Keratinocyte (primary cell): ENCODE measurements at regions not wholly inside any gene's neighbourhood (a gene's known extent, or its start where the extent isn't known, plus 50 kb on each side); places are given as distances from the start of the nearest gene placed in this dataset.

Source experiments
- DNase-seq: peaks from one replicate; pipeline ENCODE4 v3.0.0-alpha.2; 2011; ENCODE audit warnings: low read depth, missing footprints, low spot score
- FAIRE-seq: peaks from 2 replicates; lab custom pipeline; 2011; peaks lifted over from hg19 to GRCh38; lab: Jason Lieb, UNC
- H2AFZ ChIP-seq: 2 replicates; pipeline ENCODE4 v1.6.0; 2012; ENCODE audit warnings: low read length, control low read depth, inconsistent platforms; ENCODE audit not compliant: control insufficient read depth
- H3K27ac ChIP-seq: 2 replicates; pipeline ENCODE4 v1.5.1; 2011; ENCODE audit warnings: low read length; ENCODE audit not compliant: control insufficient read depth, insufficient read depth
- H3K27me3 ChIP-seq: 3 replicates; pipeline ENCODE4 v1.6.0; 2011; ENCODE audit warnings: low read length; ENCODE audit not compliant: control insufficient read depth, insufficient read depth; ENCODE audit errors: extremely low read depth
- H3K36me3 ChIP-seq, 2 experiments: 2 replicates in 1 of 2; 3 replicates in 1 of 2; pipeline ENCODE4 v1.5.1; 2011; ENCODE audit warnings: low read length in 2 of 2, mild to moderate bottlenecking in 1 of 2; ENCODE audit not compliant: control insufficient read depth in 2 of 2, insufficient read depth in 2 of 2; ENCODE audit errors: extremely low read depth in 1 of 2
- H3K4me1 ChIP-seq: 3 replicates; pipeline ENCODE4 v1.5.1; 2011; ENCODE audit warnings: low read length; ENCODE audit not compliant: control insufficient read depth, insufficient read depth; ENCODE audit errors: extremely low read depth
- H3K4me2 ChIP-seq: 3 replicates; pipeline ENCODE4 v1.6.0; 2011; ENCODE audit warnings: low read depth, low read length; ENCODE audit not compliant: control insufficient read depth, insufficient read depth; ENCODE audit errors: extremely low read depth
- H3K4me3 ChIP-seq, 3 experiments: fragments of 200-600 bp in 1 of 3; sonication (generic) in 1 of 3; 2 replicates in 2 of 3; 3 replicates in 1 of 3; pipeline ENCODE4 v1.5.1; 2011 to 2016; ENCODE audit warnings: low read length in 3 of 3, mild to moderate bottlenecking in 3 of 3, control low read depth in 2 of 3, inconsistent platforms in 1 of 3, low read depth in 1 of 3, mixed read lengths in 1 of 3, mixed run types in 1 of 3, moderate library complexity in 1 of 3; ENCODE audit not compliant: control insufficient read depth in 2 of 3, insufficient read depth in 2 of 3; ENCODE audit errors: extremely low read depth in 1 of 3
- H3K79me2 ChIP-seq: 2 replicates; pipeline ENCODE4 v1.6.0; 2012; ENCODE audit warnings: low read length; ENCODE audit not compliant: control insufficient read depth, insufficient read depth
- H3K9ac ChIP-seq: 3 replicates; pipeline ENCODE4 v1.6.0; 2011; ENCODE audit warnings: low read length; ENCODE audit not compliant: control insufficient read depth, insufficient read depth; ENCODE audit errors: extremely low read depth
- H3K9me1 ChIP-seq: 3 replicates; pipeline ENCODE4 v1.6.0; 2011; ENCODE audit warnings: low read length; ENCODE audit not compliant: control insufficient read depth, insufficient read depth; ENCODE audit errors: extremely low read depth
- H3K9me3 ChIP-seq: 2 replicates; pipeline ENCODE4 v1.5.1; 2012; ENCODE audit warnings: low read depth, low read length; ENCODE audit not compliant: control insufficient read depth
- H4K20me1 ChIP-seq: 3 replicates; pipeline ENCODE4 v1.6.0; 2011; ENCODE audit warnings: low read length; ENCODE audit not compliant: control insufficient read depth, insufficient read depth; ENCODE audit errors: extremely low read depth
- EZH2 ChIP-seq: IDR thresholded peaks from one replicate; pipeline ENCODE4 v1.6.1; 2012; ENCODE audit warnings: inconsistent platforms, mild to moderate bottlenecking, low read length, moderate library complexity
- dilution Hi-C: fragments of 300-500 bp; cut with MboI; formaldehyde crosslinking; loops from one replicate; pipeline ENCODE4 v1.7.0; 2020; ENCODE audit warnings: low sequenced_read_pairs; ENCODE audit not compliant: extremely low pct_ligation_motif_present
- TF ChIP-seq, protein P1 (sequence below), 3 experiments: IDR thresholded peaks in 1 of 3; conservative IDR thresholded peaks in 1 of 3; optimal IDR thresholded peaks in 1 of 3; 2 replicates in 2 of 3; 3 replicates in 1 of 3; pipeline versions ENCODE3 to v1.5.1; 2011; ENCODE audit warnings: low read length in 3 of 3, mild to moderate bottlenecking in 3 of 3, moderate library complexity in 2 of 3, control low read depth in 1 of 3, inconsistent platforms in 1 of 3; ENCODE audit not compliant: insufficient read depth in 2 of 3; ENCODE audit errors: extremely low read depth in 1 of 3

DNA sequence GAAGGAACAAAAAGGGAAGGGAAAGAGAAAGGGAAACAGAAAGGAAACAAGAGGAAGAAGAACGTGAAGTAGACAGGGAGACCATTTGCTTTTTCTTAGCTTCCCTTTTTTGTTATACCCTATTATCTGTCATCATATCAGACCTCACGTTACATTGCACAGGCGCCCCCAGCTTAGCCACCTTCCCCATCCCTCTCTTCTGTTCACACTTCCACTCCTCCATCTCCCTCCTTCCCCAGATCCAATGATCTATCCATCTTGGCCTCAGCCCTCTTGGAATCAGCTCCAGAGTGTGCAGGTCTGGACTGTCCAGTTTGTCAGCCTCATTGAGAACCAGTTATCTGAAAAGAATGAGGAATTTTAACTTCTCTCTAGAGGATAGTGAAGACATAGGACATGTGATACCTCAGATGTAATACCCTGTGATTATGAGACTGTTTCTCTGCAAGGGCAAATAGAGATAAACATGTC lies 101.1 kb upstream of the ERRFI1 start:
- TF ChIP-seq, protein P1, sequence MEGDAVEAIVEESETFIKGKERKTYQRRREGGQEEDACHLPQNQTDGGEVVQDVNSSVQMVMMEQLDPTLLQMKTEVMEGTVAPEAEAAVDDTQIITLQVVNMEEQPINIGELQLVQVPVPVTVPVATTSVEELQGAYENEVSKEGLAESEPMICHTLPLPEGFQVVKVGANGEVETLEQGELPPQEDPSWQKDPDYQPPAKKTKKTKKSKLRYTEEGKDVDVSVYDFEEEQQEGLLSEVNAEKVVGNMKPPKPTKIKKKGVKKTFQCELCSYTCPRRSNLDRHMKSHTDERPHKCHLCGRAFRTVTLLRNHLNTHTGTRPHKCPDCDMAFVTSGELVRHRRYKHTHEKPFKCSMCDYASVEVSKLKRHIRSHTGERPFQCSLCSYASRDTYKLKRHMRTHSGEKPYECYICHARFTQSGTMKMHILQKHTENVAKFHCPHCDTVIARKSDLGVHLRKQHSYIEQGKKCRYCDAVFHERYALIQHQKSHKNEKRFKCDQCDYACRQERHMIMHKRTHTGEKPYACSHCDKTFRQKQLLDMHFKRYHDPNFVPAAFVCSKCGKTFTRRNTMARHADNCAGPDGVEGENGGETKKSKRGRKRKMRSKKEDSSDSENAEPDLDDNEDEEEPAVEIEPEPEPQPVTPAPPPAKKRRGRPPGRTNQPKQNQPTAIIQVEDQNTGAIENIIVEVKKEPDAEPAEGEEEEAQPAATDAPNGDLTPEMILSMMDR (optimal IDR thresholded peaks at IDR 0.05 in 1 of 3, IDR thresholded peaks at IDR 0.05 in 1 of 3, conservative IDR thresholded peaks at IDR 0.05 in 1 of 3; ENCODE audit: extremely low read depth in 1 of 3, insufficient read depth in 2 of 3, low read length in 3 of 3) = no peak
- TF ChIP-seq EZH2 = no peak
- DNase-seq (no peak), FAIRE-seq (no peak)
- Histone ChIP-seq H3K36me3 (no peaks in the 10 kb centered on the region), H3K79me2 (no peaks in the 10 kb centered on the region), H3K9ac (no peak overlapping the region), H3K27ac (no peak overlapping the region), H3K4me3 (no peak overlapping the region), H3K4me1 (no peaks in the 10 kb centered on the region), H3K27me3 (no peaks in the 10 kb centered on the region), H4K20me1 (no peaks in the 10 kb centered on the region), H2AFZ (no peak overlapping the region), H3K4me2 (no peak overlapping the region), H3K9me3 (peaks cover 3% of the 10 kb centered on the region), H3K9me1 (no peaks in the 10 kb centered on the region)
- dilution Hi-C loops = no loop called here

DNA sequence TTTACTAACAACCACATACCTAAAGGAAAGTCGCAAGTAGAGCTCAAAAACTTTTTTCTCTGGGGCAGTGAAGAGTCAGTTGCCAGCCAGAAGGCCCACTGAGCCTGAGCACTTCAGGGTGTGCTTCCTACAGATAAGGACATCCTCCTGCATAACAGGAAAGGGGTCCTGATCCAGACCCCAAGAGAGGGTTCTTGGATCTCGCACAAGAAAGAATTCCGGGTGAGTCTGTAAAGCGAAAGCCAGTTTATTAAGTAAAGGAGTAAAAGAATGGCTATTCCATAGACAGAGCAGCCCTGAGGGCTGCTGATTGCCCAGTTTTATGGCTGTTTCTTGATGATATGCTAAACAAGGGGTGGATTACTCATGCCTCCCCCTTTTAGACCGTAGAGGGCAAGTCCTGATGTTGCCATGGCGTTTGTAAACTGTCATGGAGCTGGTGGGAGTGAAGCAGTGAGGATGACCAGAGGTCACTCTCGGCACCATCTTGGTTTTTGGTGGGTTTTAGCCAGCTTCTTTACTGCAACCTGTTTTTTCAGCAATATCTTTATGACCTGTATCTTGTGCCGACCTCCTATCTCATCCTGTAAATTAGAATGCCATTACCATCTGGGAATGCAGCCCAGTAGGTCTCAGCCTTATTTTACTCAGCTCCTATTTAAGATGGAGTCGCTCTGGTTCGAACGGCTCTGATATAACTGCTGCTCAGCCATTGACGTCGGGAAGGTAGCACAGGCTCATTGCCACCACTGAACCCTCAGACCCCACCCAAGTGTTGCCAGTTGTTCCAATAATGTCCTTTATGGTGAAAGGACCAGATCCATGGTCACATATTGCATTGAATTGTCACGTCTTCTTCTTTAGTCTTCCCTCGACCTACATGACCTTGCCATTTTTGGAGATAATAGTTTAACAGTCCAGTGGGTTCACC lies 96.6 kb upstream of the ERRFI1 start:
- FAIRE-seq (no peak), DNase-seq (no peak)
- Histone ChIP-seq H3K9me3 (peaks cover 3% of the 10 kb centered on the region), H2AFZ (no peak overlapping the region), H3K27ac (no peak overlapping the region), H3K27me3 (no peaks in the 10 kb centered on the region), H3K4me2 (no peak overlapping the region), H4K20me1 (no peaks in the 10 kb centered on the region), H3K9ac (no peak overlapping the region), H3K4me3 (no peak overlapping the region), H3K4me1 (no peaks in the 10 kb centered on the region), H3K79me2 (no peaks in the 10 kb centered on the region), H3K36me3 (no peaks in the 10 kb centered on the region), H3K9me1 (no peaks in the 10 kb centered on the region)
- dilution Hi-C loops = no loop called here
- TF ChIP-seq EZH2 = no peak
- TF ChIP-seq, protein P1 (optimal IDR thresholded peaks at IDR 0.05 in 1 of 3, IDR thresholded peaks at IDR 0.05 in 1 of 3, conservative IDR thresholded peaks at IDR 0.05 in 1 of 3; ENCODE audit: extremely low read depth in 1 of 3, insufficient read depth in 2 of 3, low read length in 3 of 3) = no peak
